ENCODE measurements at regions not wholly inside any gene's neighbourhood (a gene's known extent, or its start where the extent isn't known, plus 50 kb on each side); places are given as distances from the start of the nearest gene placed in this dataset.

GRCh38 chr3:3625544-3626271 lies 173.5 kb upstream of the LRRN1 start:
- Histone ChIP-seq H3K56ac (replicated peaks; ENCODE audit: insufficient read length, low read depth, low read length) (no peak overlapping the region), H3K4ac (replicated peaks; ENCODE audit: insufficient read length, low read depth, low read length) (no peak overlapping the region), H3K4me1 (replicated peaks in 1 of 4; ENCODE audit: control insufficient read depth in 3 of 4, insufficient read depth in 4 of 4, low read length in 3 of 4) (no peaks in the 10 kb centered on the region), H4K5ac (ENCODE audit: insufficient read length, low read depth, low read length) (no peak overlapping the region), H3K23ac (ENCODE audit: insufficient read length) (no peak overlapping the region), H3K9me3 (ENCODE audit: insufficient read depth in 2 of 2, low read depth in 1 of 2, low read length in 1 of 2) (no peaks in the 10 kb centered on the region), H3K9ac (replicated peaks in 1 of 4; ENCODE audit: extremely low read depth in 1 of 4, low read depth in 3 of 4, low read length in 3 of 4) (no peak overlapping the region), H3K18ac (ENCODE audit: extremely low read depth, low read length) (no peak overlapping the region), H4K8ac (ENCODE audit: extremely low read depth, insufficient read depth, low read length) (no peak overlapping the region), H3K4me2 (ENCODE audit: insufficient read depth in 1 of 2, low read depth in 2 of 2, low read length in 2 of 2) (no peak overlapping the region), H3K27ac (ENCODE audit: low read depth, low read length) (no peak overlapping the region), H4K91ac (replicated peaks; ENCODE audit: insufficient read length, low read length) (no peak overlapping the region), H2BK120ac (replicated peaks; ENCODE audit: low read depth, low read length) (no peak overlapping the region), H2AK5ac (ENCODE audit: low read depth, low read length) (no peak overlapping the region), H2AFZ (ENCODE audit: low read length) (no peak overlapping the region), H3K79me2 (ENCODE audit: control insufficient read depth in 1 of 2, insufficient read depth in 2 of 2, low read length in 2 of 2) (no peaks in the 10 kb centered on the region), H3K23me2 (ENCODE audit: low read depth, low read length) (no peaks in the 10 kb centered on the region), H3K4me3 (ENCODE audit: extremely low read depth in 1 of 4, insufficient read depth in 2 of 4, low read depth in 3 of 4, low read length in 4 of 4) (no peak overlapping the region), H2BK12ac (ENCODE audit: low read depth, low read length) (no peak overlapping the region), H2BK20ac (ENCODE audit: low read length) (no peak overlapping the region), H2BK15ac (ENCODE audit: low read length) (no peak overlapping the region), H4K20me1 (replicated peaks in 1 of 2; ENCODE audit: control insufficient read depth in 1 of 2, insufficient read depth in 2 of 2, low read length in 2 of 2) (no peaks in the 10 kb centered on the region), H3K36me3 (ENCODE audit: control insufficient read depth in 2 of 4, insufficient read depth in 4 of 4, low read length in 3 of 4) (no peaks in the 10 kb centered on the region), H3K27me3 (replicated peaks in 1 of 4; ENCODE audit: control insufficient read depth in 3 of 4, extremely low read depth in 1 of 4, insufficient read depth in 3 of 4, low read length in 3 of 4) (no peaks in the 10 kb centered on the region), H3K14ac (ENCODE audit: insufficient read length) (no peak overlapping the region), H3K79me1 (ENCODE audit: low read depth, low read length) (no peaks in the 10 kb centered on the region), H2BK5ac (ENCODE audit: low read depth, low read length) (no peak overlapping the region)
- CTCF ChIA-PET (ENCODE audit: partially characterized antibody), result no interaction called here
- POLR2A ChIA-PET (ENCODE audit: partially characterized antibody), result no interaction called here
- 92% methylated on average over 4 of the region's 4 CpGs; no CpG with 5 or more reads in 1 of the 2 experiments for WGBS, 2 experiments (ENCODE audit: extremely low coverage in 1 of 2, insufficient coverage in 1 of 2, insufficient read length in 1 of 2, insufficient replicate concordance in 2 of 2, low coverage in 1 of 2, low lambda C conversion rate in 2 of 2, missing lambda C conversion rate in 1 of 2)
- TF ChIP-seq SIN3A (conservative IDR thresholded peaks at IDR 0.05 in 1 of 2, IDR thresholded peaks at IDR 0.05 in 1 of 2; ENCODE audit: low read depth in 1 of 2, low read length in 2 of 2) (no peak), BCL11A (IDR thresholded peaks at IDR 0.05; ENCODE audit: low read depth in 2 of 2, low read length in 2 of 2) (no peak)
- FAIRE-seq (no peak), DNase-seq (ENCODE audit: low read depth in 1 of 2, low spot score in 2 of 2) (no peak)

All from H1 (cell line).